ENCODE measurements at regions not wholly inside any gene's neighbourhood (a gene's known extent, or its start where the extent isn't known, plus 50 kb on each side); places are given as distances from the start of the nearest gene placed in this dataset.

GRCh38 chr7:152523916-152524315 lies 88.1 kb upstream of the KMT2C start:
- Histone ChIP-seq H3K27me3 (peaks cover 8% of the 10 kb centered on the region), H3K36me3 (no peaks in the 10 kb centered on the region), H3K4me3 (ENCODE audit: low read depth in 1 of 2, low read length in 1 of 2) (no peak overlapping the region), H3K9me3 (no peaks in the 10 kb centered on the region), H3K4me1 (ENCODE audit: control insufficient read depth in 1 of 2, insufficient read depth in 1 of 2, low read depth in 1 of 2, low read length in 1 of 2) (no peaks in the 10 kb centered on the region), H3K27ac (no peak overlapping the region)
- TF ChIP-seq, protein P1, sequence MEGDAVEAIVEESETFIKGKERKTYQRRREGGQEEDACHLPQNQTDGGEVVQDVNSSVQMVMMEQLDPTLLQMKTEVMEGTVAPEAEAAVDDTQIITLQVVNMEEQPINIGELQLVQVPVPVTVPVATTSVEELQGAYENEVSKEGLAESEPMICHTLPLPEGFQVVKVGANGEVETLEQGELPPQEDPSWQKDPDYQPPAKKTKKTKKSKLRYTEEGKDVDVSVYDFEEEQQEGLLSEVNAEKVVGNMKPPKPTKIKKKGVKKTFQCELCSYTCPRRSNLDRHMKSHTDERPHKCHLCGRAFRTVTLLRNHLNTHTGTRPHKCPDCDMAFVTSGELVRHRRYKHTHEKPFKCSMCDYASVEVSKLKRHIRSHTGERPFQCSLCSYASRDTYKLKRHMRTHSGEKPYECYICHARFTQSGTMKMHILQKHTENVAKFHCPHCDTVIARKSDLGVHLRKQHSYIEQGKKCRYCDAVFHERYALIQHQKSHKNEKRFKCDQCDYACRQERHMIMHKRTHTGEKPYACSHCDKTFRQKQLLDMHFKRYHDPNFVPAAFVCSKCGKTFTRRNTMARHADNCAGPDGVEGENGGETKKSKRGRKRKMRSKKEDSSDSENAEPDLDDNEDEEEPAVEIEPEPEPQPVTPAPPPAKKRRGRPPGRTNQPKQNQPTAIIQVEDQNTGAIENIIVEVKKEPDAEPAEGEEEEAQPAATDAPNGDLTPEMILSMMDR (IDR thresholded peaks at IDR 0.05): no peak

DNA sequence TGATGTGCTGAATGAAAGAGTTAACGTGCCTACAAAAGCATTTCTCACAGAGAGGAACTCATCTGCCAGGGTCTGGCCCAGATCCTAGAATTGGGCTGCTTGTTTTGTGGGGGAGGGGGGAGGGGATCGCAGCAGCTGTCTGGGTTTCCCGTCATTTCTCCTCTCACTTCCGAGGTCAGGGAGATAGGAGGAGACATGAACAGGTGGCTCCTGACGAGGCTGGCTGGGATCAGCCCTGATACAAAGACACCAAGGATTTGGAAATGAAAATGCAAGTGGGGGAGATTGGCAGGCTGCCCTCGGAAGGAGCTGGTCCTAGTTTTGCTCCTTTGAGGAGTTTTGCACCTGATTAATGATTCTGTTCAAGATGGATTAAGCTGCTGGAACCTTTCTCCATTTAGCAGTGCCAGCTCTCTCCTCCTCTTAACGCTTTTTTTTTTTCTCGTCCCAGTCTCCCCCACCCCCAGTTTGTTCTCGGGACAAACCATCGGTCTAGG lies 86.8 kb upstream of the KMT2C start:
- H3K4me3 ChIP-seq (ENCODE audit: low read depth in 1 of 2, low read length in 1 of 2): no peak overlapping the region
- H3K36me3 ChIP-seq: no peaks in the 10 kb centered on the region
- peaks cover 8% of the 10 kb centered on the region for H3K27me3 ChIP-seq
- no peak overlapping the region for H3K27ac ChIP-seq
- TF ChIP-seq, protein P1 (IDR thresholded peaks at IDR 0.05): no peak
- no peaks in the 10 kb centered on the region for H3K4me1 ChIP-seq (ENCODE audit: control insufficient read depth in 1 of 2, insufficient read depth in 1 of 2, low read depth in 1 of 2, low read length in 1 of 2)
- no peaks in the 10 kb centered on the region for H3K9me3 ChIP-seq

DNA sequence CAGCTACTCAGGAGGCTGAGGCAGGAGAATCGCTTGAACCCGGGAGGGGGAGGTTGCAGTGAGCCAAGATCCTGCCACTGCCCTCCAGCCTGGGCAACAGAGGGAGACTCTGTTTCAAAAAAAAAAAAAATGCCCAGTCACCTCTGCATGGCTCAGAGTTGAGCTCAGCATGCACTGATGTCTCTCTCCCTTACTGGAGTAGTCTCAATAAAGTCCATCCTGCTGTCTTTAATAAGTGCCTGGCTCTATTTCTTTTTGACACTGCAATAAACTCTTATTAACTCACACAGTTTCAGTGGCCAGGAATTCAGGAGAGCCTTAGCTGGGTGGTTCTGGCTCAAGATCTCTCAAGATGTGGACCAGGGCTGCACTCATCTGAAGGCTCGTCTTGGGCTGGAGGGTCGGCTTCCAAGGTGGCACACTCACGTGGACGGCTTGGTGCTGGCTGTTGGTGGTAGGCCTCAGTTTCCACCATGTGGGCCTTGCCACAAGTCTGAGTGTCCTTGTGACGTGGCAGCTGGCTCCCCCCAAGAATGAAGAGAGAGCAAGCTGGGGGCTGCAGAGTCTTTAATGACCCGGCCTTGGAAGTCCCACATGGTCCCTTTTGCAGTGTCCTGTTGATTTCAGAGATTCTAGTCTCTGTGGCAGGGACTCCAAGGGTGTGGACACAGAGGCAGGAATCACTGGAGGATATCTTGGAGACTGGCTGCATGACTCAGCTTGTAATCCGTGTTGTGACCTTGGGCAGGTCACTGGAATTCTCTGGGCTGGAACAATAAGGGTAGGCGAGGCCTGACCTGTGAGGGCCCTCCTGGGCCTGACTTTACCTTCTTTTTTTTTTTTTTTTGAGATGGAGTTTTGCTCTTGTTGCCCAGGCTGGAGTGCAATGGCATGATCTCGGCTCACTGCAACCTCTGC lies 85.9 kb upstream of the KMT2C start:
- TF ChIP-seq, protein P1 (IDR thresholded peaks at IDR 0.05): no peak
- Histone ChIP-seq H3K4me1 (ENCODE audit: control insufficient read depth in 1 of 2, insufficient read depth in 1 of 2, low read depth in 1 of 2, low read length in 1 of 2) (no peaks in the 10 kb centered on the region), H3K27ac (no peak overlapping the region), H3K27me3 (peaks cover 8% of the 10 kb centered on the region), H3K4me3 (ENCODE audit: low read depth in 1 of 2, low read length in 1 of 2) (no peak overlapping the region), H3K9me3 (no peaks in the 10 kb centered on the region), H3K36me3 (no peaks in the 10 kb centered on the region)

- no peaks in the 10 kb centered on the region for H3K36me3 ChIP-seq
- H3K27ac ChIP-seq: no peak overlapping the region
- TF ChIP-seq, protein P1 (IDR thresholded peaks at IDR 0.05): no peak
- H3K27me3 ChIP-seq: peaks cover 8% of the 10 kb centered on the region
- H3K4me3 ChIP-seq (ENCODE audit: low read depth in 1 of 2, low read length in 1 of 2): no peak overlapping the region
- no peaks in the 10 kb centered on the region for H3K4me1 ChIP-seq (ENCODE audit: control insufficient read depth in 1 of 2, insufficient read depth in 1 of 2, low read depth in 1 of 2, low read length in 1 of 2)
- no peaks in the 10 kb centered on the region for H3K9me3 ChIP-seq
Measured at GRCh38 chr7:152520861-152521302, 85.1 kb upstream of the KMT2C start.

- H3K27ac ChIP-seq: no peak overlapping the region
- H3K36me3 ChIP-seq: no peaks in the 10 kb centered on the region
- no peaks in the 10 kb centered on the region for H3K4me1 ChIP-seq (ENCODE audit: control insufficient read depth in 1 of 2, insufficient read depth in 1 of 2, low read depth in 1 of 2, low read length in 1 of 2)
- H3K4me3 ChIP-seq (ENCODE audit: low read depth in 1 of 2, low read length in 1 of 2): no peak overlapping the region
- TF ChIP-seq, protein P1 (IDR thresholded peaks at IDR 0.05): no peak
- H3K9me3 ChIP-seq: no peaks in the 10 kb centered on the region
- peaks cover 8% of the 10 kb centered on the region for H3K27me3 ChIP-seq
Measured at GRCh38 chr7:152519290-152519689, 83.5 kb upstream of the KMT2C start.

Measured in neutrophil (primary cell).